OCI-LY7 (cell line): ENCODE measurements at regions not wholly inside any gene's neighbourhood (a gene's known extent, or its start where the extent isn't known, plus 50 kb on each side); places are given as distances from the start of the nearest gene placed in this dataset.

Source experiments
- CTCF ChIP-seq: fragments of 200-600 bp; sonication (generic); conservative IDR thresholded peaks from 2 replicates; pipeline ENCODE4 v1.5.1; 2014; ENCODE audit warnings: mild to moderate bottlenecking, antibody characterized with exemption, low read length, moderate library complexity, mixed read lengths
- EZH2phosphoT487 ChIP-seq: fragments of 200-600 bp; sonication (generic); IDR thresholded peaks from 2 replicates; pipeline ENCODE4 v1.6.1; 2018; ENCODE audit warnings: low read depth, borderline replicate concordance, mild to moderate bottlenecking, mixed run types, antibody characterized with exemption, low read length, moderate library complexity, mixed read lengths

GRCh38 chr7:24361001-24361400 is 77.0 kb downstream of the NPY start:
- TF ChIP-seq CTCF (no peak), EZH2phosphoT487 (no peak)
